GM10248 (cell line): ENCODE measurements at regions not wholly inside any gene's neighbourhood (a gene's known extent, or its start where the extent isn't known, plus 50 kb on each side); places are given as distances from the start of the nearest gene placed in this dataset.

Experiments
- CTCF ChIA-PET: fragments of 300-600 bp; sonication (Branson Sonifier 250); formaldehyde crosslinking; extraction: SDS; loops from one replicate; lab custom pipeline; 2021; ENCODE audit warnings: antibody characterized with exemption; lab: Yijun Ruan, JAX
- POLR2A ChIA-PET: fragments of 350-650 bp; sonication (Branson Sonifier 250); formaldehyde crosslinking; extraction: SDS; loops from one replicate; lab custom pipeline; 2020; ENCODE audit warnings: antibody characterized with exemption; lab: Yijun Ruan, JAX
- DNase-seq: peaks from one replicate; pipeline ENCODE4 v3.0.0; 2012; ENCODE audit errors: extremely low spot score
- CTCF ChIP-seq: IDR thresholded peaks from 2 replicates; pipeline ENCODE4 v1.5.1; 2012; ENCODE audit warnings: mild to moderate bottlenecking, low read depth; ENCODE audit errors: extremely low read depth, missing control alignments, control extremely low read depth

DNA sequence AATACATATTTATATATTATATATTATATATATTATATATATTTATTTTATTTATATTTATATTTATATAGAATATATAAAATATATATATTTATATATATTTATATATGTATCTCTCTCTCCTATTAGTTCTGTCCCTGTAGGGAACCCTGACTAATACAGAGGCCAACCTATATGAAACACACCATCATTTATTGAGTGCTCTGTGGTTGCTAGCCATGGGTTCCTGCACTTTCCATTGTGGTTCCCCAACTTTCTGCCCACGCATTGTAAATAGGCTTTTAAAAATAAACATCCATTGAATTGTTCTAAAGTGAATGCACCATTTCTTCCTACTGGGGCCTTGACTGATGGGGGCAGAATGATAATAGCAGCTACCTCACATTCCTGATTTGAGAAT, 93.8 kb upstream of the SESN3 start:
- ChIA-PET CTCF (no interaction called here), POLR2A (no interaction called here)
- no peak for DNase-seq
- TF ChIP-seq CTCF: no peak

DNA sequence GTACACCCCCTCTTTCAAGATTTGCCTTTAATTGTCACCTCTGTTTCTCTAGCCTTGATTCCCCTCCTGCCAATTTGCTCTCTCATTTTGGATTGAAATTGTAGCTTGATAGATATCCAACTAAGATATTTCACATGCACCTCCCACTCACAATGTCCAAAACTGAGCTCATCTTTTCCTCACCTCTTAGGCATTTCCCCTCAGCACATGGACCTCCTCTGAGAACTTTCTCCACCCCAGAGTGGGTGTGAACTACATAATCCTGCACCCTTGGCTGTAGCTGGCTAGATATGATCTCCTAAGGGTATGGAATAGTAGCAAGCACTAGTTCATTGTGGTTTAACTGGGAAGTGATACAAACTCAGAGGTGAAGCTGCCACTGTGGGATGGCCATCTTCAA, 91.5 kb upstream of the SESN3 start:
- TF ChIP-seq CTCF: no peak
- ChIA-PET CTCF (interaction anchor here (1.0 to 1.8 kb wide), 7 partner anchors 15 to 383 kb away, joined by 3 to 6 read pairs (median 4); no protein-coding TSS in a partner anchor), POLR2A (no interaction called here)
- no peak for DNase-seq

GRCh38 chr11:95318498-95318897, 87.5 kb upstream of the SESN3 start:
- ChIA-PET POLR2A (no interaction called here), CTCF (interaction anchor here (0.9 to 1.7 kb wide), 5 partner anchors 15 to 41 kb away, joined by 3 to 4 read pairs (median 4); no protein-coding TSS in a partner anchor)
- DNase-seq: no peak
- no peak for TF ChIP-seq CTCF

GRCh38 chr11:95308512-95309035, 77.6 kb upstream of the SESN3 start:
- CTCF ChIA-PET: no interaction called here
- TF ChIP-seq CTCF: no peak
- POLR2A ChIA-PET: no interaction called here
- DNase-seq: no peak

DNA sequence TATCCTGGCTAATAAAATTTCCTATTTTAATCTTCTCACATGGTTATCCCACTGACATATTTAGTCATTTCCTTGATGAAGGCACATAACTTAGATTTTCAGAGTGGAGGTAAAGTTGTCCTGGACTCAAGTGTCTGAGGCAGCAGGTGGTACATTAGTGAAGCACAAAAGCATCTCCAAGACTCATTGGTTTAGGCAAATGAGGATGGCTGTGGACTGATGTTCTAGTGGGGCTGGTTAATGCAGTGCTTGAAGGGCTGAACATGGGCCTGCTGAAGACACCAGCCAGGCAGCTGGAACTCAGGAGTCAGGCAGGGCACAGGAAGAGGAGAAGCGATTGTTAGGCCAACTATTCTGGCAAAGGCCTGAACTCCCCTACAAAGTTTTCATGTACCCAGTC, 76.3 kb upstream of the SESN3 start:
- POLR2A ChIA-PET: no interaction called here
- CTCF ChIA-PET: interaction anchor here (0.7 to 2.5 kb wide), 4 partner anchors 10 to 16 kb away, joined by 3 to 6 read pairs (median 4); no protein-coding TSS in a partner anchor
- DNase-seq: no peak
- TF ChIP-seq CTCF: no peak

DNA sequence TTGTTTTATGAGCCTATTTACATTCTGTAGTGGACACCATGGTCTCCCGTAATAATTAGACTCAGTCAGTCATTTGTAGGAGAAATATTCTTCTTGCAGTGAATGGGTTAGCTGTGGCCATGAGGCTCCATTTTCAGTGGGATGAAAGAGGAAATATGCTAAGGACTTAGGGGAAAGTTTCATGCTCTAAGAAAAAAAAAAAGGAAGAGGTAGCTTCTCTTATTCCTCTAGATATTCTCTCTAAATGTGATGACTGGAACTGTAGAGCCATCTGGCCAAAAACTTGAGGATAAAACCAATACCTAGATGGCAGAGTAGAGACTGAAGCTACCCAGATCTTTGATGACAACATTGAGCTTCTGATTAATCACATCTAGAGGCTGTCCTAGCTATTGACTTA, 75.8 kb upstream of the SESN3 start:
- CTCF ChIA-PET: interaction anchor here (0.7 to 2.5 kb wide), 4 partner anchors 10 to 16 kb away, joined by 3 to 6 read pairs (median 4); no protein-coding TSS in a partner anchor
- POLR2A ChIA-PET: no interaction called here
- no peak for TF ChIP-seq CTCF
- no peak for DNase-seq

GRCh38 chr11:95306123-95306522, 75.1 kb upstream of the SESN3 start:
- no peak for TF ChIP-seq CTCF
- POLR2A ChIA-PET: no interaction called here
- CTCF ChIA-PET: interaction anchor here (1.4 to 2.5 kb wide), 4 partner anchors 9 to 16 kb away, joined by 4 to 6 read pairs (median 4); no protein-coding TSS in a partner anchor
- no peak for DNase-seq
